ENCODE measurements at regions not wholly inside any gene's neighbourhood (a gene's known extent, or its start where the extent isn't known, plus 50 kb on each side); places are given as distances from the start of the nearest gene placed in this dataset.
A peak's percentile ranks its signal among the peaks of the same experiment; 100 is the strongest.

GRCh38 chr13:84684048-84684662, 801.9 kb upstream of the SLITRK1 start:
- no peak overlapping the region for H3K9ac ChIP-seq (ENCODE audit: low read length)
- ATAC-seq, result no peak; the same call in 1 of the 2 replicates
- H3K27ac ChIP-seq (ENCODE audit: low read length), result no peak overlapping the region
- no peak overlapping the region for H3K4me2 ChIP-seq (ENCODE audit: low read length)
- ChIA-PET POLR2A (ENCODE audit: unreplicated experiment) (no interaction called here), CTCF (no interaction called here)
- H3K4me1 ChIP-seq (ENCODE audit: insufficient read depth, low read length), result peaks cover 8% of the 10 kb centered on the region; the same call in 1 of the 2 replicates
- intact Hi-C loops (cut with micrococcal nuclease), result no loop called here
- H3F3A ChIP-seq (ENCODE audit: low read length, unreplicated experiment), result no peaks in the 10 kb centered on the region
- no peak overlapping the region for H2AFZ ChIP-seq (ENCODE audit: low read length)
- no peaks in the 10 kb centered on the region for H3K9me3 ChIP-seq (ENCODE audit: low read length)
- TF ChIP-seq CTCF (conservative IDR thresholded peaks at IDR 0.05; ENCODE audit: low read depth, low read length), result no peak
- TF ChIP-seq EZH2 (IDR thresholded peaks at IDR 0.05; ENCODE audit: low read length, unreplicated experiment), result no peak
- TF ChIP-seq EZH2phosphoT487 (IDR thresholded peaks at IDR 0.05; ENCODE audit: borderline replicate concordance, low read length), result no peak
- no peak overlapping the region for H3K4me3 ChIP-seq (ENCODE audit: low read length)
- H3K79me2 ChIP-seq (ENCODE audit: low read length), result no peaks in the 10 kb centered on the region
- no TSS peak for BruUV-seq (replicated peaks)
- no peaks in the 10 kb centered on the region for H3K9me2 ChIP-seq (replicated peaks; ENCODE audit: low read length)
- H3K27me3 ChIP-seq (ENCODE audit: low read length), result no peaks in the 10 kb centered on the region
- no peaks in the 10 kb centered on the region for H4K20me1 ChIP-seq (ENCODE audit: low read length)
- DNase-seq, result peak; percentile 33
- no peaks in the 10 kb centered on the region for H3K36me3 ChIP-seq (ENCODE audit: low read depth, low read length)

DNA sequence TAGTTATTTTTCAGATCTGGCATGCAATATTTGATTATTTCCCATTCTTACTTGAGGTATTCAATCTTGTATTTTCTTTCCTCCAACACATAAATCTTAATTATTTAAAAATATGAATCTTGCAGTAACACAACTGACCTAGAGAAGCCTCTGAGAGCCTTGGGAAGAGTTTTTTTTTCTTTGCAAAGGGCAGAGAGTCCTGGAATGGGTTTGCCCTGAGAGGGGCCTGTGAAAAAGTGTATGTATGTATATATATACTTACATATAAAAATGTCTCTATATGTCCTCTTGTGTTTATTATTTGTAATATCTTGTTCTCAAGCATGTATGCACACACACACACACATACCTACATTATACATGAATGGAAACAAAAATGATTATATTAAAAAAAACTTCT, 801.2 kb upstream of the SLITRK1 start:
- H3K4me2 ChIP-seq (ENCODE audit: low read length), result no peak overlapping the region
- ChIA-PET CTCF (no interaction called here), POLR2A (ENCODE audit: unreplicated experiment) (no interaction called here)
- peaks cover 8% of the 10 kb centered on the region; the same call in 1 of the 2 replicates for H3K4me1 ChIP-seq (ENCODE audit: insufficient read depth, low read length)
- no peaks in the 10 kb centered on the region for H3K9me3 ChIP-seq (ENCODE audit: low read length)
- H3F3A ChIP-seq (ENCODE audit: low read length, unreplicated experiment), result no peaks in the 10 kb centered on the region
- no peak overlapping the region for H3K27ac ChIP-seq (ENCODE audit: low read length)
- no peak overlapping the region for H3K9ac ChIP-seq (ENCODE audit: low read length)
- no peak for ATAC-seq
- TF ChIP-seq EZH2 (IDR thresholded peaks at IDR 0.05; ENCODE audit: low read length, unreplicated experiment) (no peak), CTCF (conservative IDR thresholded peaks at IDR 0.05; ENCODE audit: low read depth, low read length) (no peak), EZH2phosphoT487 (IDR thresholded peaks at IDR 0.05; ENCODE audit: borderline replicate concordance, low read length) (no peak)
- no peaks in the 10 kb centered on the region for H3K27me3 ChIP-seq (ENCODE audit: low read length)
- DNase-seq, result no peak
- intact Hi-C loops (cut with micrococcal nuclease), result no loop called here
- BruUV-seq (replicated peaks), result no TSS peak
- H3K4me3 ChIP-seq (ENCODE audit: low read length), result no peak overlapping the region
- no peaks in the 10 kb centered on the region for H3K79me2 ChIP-seq (ENCODE audit: low read length)
- no peaks in the 10 kb centered on the region for H3K9me2 ChIP-seq (replicated peaks; ENCODE audit: low read length)
- H2AFZ ChIP-seq (ENCODE audit: low read length), result no peak overlapping the region
- H4K20me1 ChIP-seq (ENCODE audit: low read length), result no peaks in the 10 kb centered on the region
- H3K36me3 ChIP-seq (ENCODE audit: low read depth, low read length), result no peaks in the 10 kb centered on the region

- BruUV-seq (replicated peaks), result no TSS peak
- Histone ChIP-seq H3K4me3 (ENCODE audit: low read length) (no peak overlapping the region), H3K4me2 (ENCODE audit: low read length) (peak overlapping the region; percentile 46), H4K20me1 (ENCODE audit: low read length) (no peaks in the 10 kb centered on the region), H3K36me3 (ENCODE audit: low read depth, low read length) (no peaks in the 10 kb centered on the region), H3K9me3 (ENCODE audit: low read length) (no peaks in the 10 kb centered on the region), H3K9ac (ENCODE audit: low read length) (no peak overlapping the region), H3K27me3 (ENCODE audit: low read length) (no peaks in the 10 kb centered on the region), H3K9me2 (replicated peaks; ENCODE audit: low read length) (no peaks in the 10 kb centered on the region), H2AFZ (ENCODE audit: low read length) (no peak overlapping the region), H3K4me1 (ENCODE audit: insufficient read depth, low read length) (peaks cover 7% of the 10 kb centered on the region; the same call in 1 of the 2 replicates), H3K79me2 (ENCODE audit: low read length) (no peaks in the 10 kb centered on the region), H3K27ac (ENCODE audit: low read length) (no peak overlapping the region), H3F3A (ENCODE audit: low read length, unreplicated experiment) (no peaks in the 10 kb centered on the region)
- ChIA-PET CTCF (no interaction called here), POLR2A (ENCODE audit: unreplicated experiment) (no interaction called here)
- DNase-seq (peak; percentile 27), ATAC-seq (peak; percentile 61)
- intact Hi-C loops (cut with micrococcal nuclease), result no loop called here
- TF ChIP-seq CTCF (conservative IDR thresholded peaks at IDR 0.05; ENCODE audit: low read depth, low read length) (no peak), EZH2 (IDR thresholded peaks at IDR 0.05; ENCODE audit: low read length, unreplicated experiment) (no peak), EZH2phosphoT487 (IDR thresholded peaks at IDR 0.05; ENCODE audit: borderline replicate concordance, low read length) (no peak)
Measured at GRCh38 chr13:84677836-84678235, 795.6 kb upstream of the SLITRK1 start.
